Uterus (tissue), 2 donors: ENCODE measurements at regions not wholly inside any gene's neighbourhood (a gene's known extent, or its start where the extent isn't known, plus 50 kb on each side); places are given as distances from the start of the nearest gene placed in this dataset.

Experiments used
- CTCF ChIP-seq, 4 experiments: fragments of 200-600 bp in 2 of 4; fragments of 450-650 bp in 2 of 4; sonication (generic) in 2 of 4; IDR thresholded peaks; one replicate each; pipeline ENCODE4 v1.5.1; 2016 to 2019; ENCODE audit warnings: antibody characterized with exemption in 4 of 4, mild to moderate bottlenecking in 2 of 4, moderate library complexity in 1 of 4
- POLR2A ChIP-seq, 2 donors: fragments of 450-650 bp; IDR thresholded peaks; one replicate each; pipeline ENCODE4 v1.6.1; 2016; ENCODE audit warnings: antibody characterized with exemption in 2 of 2, mild to moderate bottlenecking in 1 of 2, moderate library complexity in 1 of 2

- TF ChIP-seq CTCF (IDR thresholded peaks at IDR 0.05) (no peak), POLR2A (IDR thresholded peaks at IDR 0.05) (no peak)
Observed at GRCh38 chr4:104128850-104129213, 365.9 kb downstream of the CXXC4 start.
